ENCODE measurements at regions not wholly inside any gene's neighbourhood (a gene's known extent, or its start where the extent isn't known, plus 50 kb on each side); places are given as distances from the start of the nearest gene placed in this dataset.

DNA sequence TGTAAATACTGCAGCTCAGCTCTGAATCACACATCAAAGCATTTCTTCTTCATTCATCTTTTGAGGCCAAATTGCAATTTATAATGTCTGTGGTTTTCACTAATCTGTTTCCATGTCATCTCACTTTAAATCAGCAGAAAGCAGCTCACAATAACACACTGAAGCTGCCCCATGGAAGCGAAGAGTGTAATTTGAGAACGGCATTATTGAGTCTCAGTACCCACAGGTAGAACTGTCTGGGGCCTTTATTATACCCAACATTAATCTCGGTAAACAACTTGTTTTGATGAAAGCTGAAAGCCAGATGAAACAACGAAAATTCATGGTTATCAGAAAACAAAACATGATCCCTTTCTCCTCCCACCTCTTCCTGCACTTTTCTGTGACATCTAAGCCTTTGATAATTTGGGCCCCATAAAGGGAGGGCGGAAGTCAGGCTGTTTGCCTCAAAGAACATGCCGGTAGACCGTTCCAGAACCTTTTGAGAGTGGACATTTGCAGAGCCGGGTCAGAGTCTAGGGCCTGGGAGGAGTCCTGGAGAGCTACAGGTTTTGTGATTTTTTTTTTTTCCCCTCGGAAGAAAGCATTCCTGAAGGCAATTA is 68.2 kb upstream of the SESN3 start:
- TF ChIP-seq, protein P1, sequence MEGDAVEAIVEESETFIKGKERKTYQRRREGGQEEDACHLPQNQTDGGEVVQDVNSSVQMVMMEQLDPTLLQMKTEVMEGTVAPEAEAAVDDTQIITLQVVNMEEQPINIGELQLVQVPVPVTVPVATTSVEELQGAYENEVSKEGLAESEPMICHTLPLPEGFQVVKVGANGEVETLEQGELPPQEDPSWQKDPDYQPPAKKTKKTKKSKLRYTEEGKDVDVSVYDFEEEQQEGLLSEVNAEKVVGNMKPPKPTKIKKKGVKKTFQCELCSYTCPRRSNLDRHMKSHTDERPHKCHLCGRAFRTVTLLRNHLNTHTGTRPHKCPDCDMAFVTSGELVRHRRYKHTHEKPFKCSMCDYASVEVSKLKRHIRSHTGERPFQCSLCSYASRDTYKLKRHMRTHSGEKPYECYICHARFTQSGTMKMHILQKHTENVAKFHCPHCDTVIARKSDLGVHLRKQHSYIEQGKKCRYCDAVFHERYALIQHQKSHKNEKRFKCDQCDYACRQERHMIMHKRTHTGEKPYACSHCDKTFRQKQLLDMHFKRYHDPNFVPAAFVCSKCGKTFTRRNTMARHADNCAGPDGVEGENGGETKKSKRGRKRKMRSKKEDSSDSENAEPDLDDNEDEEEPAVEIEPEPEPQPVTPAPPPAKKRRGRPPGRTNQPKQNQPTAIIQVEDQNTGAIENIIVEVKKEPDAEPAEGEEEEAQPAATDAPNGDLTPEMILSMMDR (IDR thresholded peaks at IDR 0.05): no peak
- no peak for TF ChIP-seq POLR2A (IDR thresholded peaks at IDR 0.05)

Data from Peyer's patch (tissue), 4 donors.